NCI-H82 (cell line): ENCODE measurements at regions not wholly inside any gene's neighbourhood (a gene's known extent, or its start where the extent isn't known, plus 50 kb on each side); places are given as distances from the start of the nearest gene placed in this dataset.
"Not testable (repeated sequence)": the region's sequence is repeated elsewhere in the genome, so short reads cannot be mapped to it uniquely, and the experiment has no call there.

Source experiments
- DNase-seq: peaks from one replicate; lab custom pipeline; 2025; lab: John Stamatoyannopoulos, UW

GRCh38 chrX:148265829-148266228 is 234.6 kb upstream of the AFF2 start:
- no peak for DNase-seq

DNA sequence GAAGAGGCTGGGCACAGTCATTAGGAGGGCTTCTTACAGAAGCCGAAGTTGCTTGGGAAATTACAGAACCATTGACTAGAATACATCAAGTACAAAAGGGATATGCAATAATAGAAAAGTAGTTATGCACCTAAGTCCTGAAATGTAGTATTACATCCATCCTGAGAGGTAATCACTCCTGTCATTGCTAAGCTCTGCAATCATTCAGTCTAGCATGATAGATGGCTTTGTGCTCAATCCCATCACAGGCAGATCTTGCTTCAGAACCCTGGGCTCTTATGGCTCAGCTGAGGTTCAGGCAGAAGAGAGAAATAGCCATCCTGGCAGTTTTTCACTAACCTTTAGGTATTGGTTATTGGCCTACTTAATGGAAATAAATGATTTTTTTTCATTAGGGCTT is 231.7 kb upstream of the AFF2 start:
- DNase-seq = peak; percentile 59

DNA sequence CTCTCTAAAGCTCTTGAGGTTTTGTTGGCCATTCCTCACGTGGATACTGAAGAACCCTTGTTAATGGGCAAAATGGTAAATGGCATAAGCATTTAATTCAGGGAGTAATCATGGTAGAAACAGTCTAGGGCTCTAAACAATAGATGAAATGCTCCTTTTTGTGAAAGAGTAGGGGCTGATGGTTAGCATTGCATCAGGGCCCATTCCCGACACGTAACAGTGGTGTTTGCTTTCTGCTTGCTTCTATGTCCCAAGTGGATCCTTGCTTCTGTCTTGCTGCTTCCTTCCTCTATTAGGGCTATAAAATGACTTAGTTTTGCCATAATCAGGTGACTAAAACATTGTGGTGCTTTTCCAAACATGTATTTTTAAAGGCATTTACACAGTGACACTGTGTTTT is 230.9 kb upstream of the AFF2 start:
- no peak for DNase-seq

DNA sequence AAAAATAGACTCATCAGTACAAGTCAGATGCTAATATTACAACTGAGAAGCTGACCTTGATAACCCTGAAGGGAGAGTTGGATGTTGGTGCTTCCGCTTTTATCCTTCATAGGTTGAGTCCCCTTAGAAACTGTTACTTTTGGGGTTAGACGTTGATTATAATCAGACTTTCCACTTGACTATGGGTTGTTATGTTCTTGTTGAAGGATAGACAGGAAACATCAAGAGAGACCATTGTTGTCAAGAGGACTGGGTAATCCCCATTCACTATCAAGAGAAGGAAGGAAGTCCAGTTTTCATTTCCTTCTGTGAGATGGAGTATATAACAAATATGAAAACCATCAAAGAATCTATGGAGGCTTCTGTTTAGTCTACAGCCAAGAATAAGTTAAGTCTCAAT is 229.9 kb upstream of the AFF2 start:
- no peak for DNase-seq

- DNase-seq = no peak
These were observed 229.2 kb upstream of the AFF2 start for GRCh38 chrX:148271263-148271662.

GRCh38 chrX:148281920-148282319 is 218.5 kb upstream of the AFF2 start:
- DNase-seq = no peak

- no peak for DNase-seq
These were observed 217.9 kb upstream of the AFF2 start for GRCh38 chrX:148282504-148282903.

DNA sequence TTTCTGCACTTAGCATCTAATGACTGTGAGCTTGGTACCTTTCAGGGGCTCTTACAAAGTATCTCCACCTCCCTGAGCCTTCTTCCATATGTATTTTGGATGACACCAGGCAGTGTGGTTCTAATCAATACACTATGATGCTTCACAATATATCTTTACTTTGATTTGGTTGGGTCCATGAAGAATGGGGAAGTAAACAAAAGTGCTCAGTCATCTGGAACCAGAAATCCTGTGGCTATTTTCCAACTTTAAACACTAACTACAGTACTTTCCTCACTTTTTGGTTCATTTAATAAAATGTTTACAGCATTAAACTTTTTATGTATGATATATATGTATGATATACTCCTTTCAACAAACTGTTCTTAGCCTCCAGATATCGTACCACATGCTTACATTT is 216.4 kb upstream of the AFF2 start:
- DNase-seq = no peak

GRCh38 chrX:148284821-148285220 is 215.6 kb upstream of the AFF2 start:
- DNase-seq = no peak

DNA sequence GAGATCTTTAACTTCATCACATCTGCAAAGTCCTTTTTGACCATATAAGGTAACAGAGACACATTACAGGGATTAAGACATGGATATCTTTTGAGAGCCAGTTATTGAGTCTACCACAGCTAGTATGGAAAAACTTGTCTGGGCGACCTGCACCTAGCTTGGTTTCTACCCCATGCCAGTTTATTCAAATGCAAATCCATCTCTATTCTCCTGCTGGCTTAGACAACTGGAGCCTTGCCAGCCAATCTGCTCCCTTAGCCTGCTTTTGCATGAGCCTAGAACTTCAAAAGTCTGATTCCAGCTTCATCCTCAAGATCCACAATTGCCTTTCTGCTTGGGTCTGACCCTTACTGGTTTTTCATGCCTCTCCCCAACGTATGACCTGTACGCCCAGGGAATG is 212.0 kb upstream of the AFF2 start:
- no peak for DNase-seq

DNA sequence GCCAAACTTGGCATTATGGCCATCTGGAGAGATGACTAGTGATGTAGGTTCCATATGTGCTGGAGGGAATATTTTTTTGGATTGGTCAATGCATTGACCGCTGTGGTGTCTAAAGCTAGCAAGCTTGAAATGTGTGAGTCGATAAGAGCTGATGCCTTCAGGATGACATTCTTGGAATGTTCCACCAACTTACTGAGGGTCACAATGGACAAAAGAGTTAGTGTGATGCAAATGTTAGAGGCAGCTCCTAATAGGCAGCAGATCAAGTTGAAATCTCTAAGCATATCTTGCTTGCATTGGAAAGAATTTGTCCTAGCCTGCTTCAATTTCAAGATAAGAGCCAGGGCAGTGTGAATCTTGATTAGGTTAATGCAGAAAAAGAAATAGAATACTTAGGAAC is 210.4 kb upstream of the AFF2 start:
- DNase-seq = no peak

DNA sequence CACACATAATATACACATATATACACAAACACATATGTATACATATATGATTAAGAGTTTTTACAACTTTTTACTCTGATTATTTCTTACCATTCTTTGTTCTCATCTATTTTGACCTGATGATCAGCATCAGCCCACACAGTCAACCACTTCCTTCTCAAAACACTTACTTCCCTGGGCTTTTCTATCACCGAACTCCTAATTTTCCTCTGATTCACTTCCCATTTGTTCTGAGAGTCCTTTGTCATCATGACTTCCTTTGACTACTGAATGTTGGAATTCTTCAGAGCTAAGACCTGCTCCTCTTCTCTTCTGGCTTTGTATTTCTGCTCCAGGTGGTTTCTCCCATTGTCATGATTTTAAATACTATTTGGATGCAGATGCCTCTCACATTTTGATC is 209.5 kb upstream of the AFF2 start:
- no peak for DNase-seq

- no peak for DNase-seq
These were observed 201.7 kb upstream of the AFF2 start for GRCh38 chrX:148298737-148299136.

- DNase-seq = not testable (repeated sequence)
These were observed 195.2 kb upstream of the AFF2 start for GRCh38 chrX:148305214-148305613.

DNA sequence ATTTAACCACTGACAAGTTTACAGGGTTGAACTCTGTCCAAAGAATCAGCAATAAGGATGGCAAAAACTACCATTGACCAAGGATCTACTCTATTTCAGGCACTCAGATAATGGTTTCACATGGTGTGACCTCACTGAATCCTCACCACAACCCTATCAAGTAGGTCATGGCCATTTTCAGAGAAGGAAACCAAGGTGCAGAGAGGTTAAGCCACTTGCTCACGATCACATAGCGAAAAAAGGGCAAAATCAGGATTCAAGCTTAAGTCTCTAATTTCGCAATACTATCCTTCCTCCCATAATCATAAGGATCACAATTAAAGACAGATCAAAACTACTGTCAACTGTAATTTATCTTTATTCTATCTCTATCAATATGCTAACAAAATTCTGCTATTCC is 191.0 kb upstream of the AFF2 start:
- DNase-seq = no peak

DNA sequence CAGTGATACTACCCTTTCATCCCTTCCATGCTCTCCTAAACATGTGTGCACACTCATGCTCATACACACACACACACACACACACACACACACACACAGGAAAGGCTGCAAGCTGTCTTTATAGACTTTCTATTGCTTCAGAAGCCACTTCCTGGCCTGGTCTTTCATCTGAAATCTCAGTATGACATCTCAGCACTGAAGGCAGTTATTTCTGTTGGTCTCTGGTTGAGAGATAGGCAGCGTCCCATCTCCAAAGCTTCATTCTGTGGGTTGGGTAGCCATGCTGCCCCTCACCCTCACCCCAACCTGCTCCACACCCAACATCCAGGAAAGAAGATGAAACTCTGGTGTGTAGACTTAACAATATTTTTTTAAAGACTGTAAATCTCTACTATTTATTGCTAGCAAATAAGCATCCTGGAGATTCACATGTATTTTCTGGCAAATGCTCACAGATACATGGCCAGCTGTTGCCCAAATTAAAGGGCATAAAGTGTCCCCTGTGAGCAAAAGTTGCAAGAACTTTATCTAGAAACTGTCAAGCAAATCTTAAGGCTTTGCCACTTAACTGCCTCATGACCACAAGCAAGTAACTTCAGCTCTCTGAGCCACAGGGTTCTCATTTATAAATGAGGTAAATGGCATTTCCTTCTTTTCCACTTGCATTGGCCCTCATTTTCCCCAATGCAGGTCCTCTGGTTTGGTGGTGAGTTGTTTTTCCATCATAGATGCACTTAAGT is 189.8 kb upstream of the AFF2 start:
- DNase-seq = no peak

GRCh38 chrX:148311544-148311943 is 188.9 kb upstream of the AFF2 start:
- no peak for DNase-seq

DNA sequence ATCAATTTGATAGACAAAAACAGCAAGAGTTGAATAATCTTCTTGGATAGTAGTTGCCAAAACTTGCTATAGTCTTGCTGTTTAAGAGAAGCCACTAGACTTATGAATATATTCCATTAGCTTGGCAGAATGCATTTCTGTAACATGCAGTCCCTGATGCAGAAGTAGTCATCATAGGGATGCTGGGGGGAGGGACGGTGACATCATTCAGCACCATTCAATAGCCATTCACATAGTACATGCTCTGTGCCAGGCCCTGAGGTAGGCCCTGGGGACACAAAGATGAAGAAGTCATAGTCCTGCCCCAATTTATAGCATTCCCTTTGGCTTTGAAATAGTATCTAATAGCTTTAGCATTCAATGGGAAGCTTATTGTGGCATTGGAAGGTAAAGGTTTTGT is 185.5 kb upstream of the AFF2 start:
- peak; percentile 36 for DNase-seq

GRCh38 chrX:148316446-148316845 is 184.0 kb upstream of the AFF2 start:
- DNase-seq = no peak

GRCh38 chrX:148322906-148323305 is 177.5 kb upstream of the AFF2 start:
- DNase-seq = no peak

GRCh38 chrX:148333989-148334388 is 166.4 kb upstream of the AFF2 start:
- no peak for DNase-seq

- DNase-seq = no peak
These were observed 162.5 kb upstream of the AFF2 start for GRCh38 chrX:148337873-148338272.

- no peak for DNase-seq
These were observed 145.5 kb upstream of the AFF2 start for GRCh38 chrX:148354916-148355315.

GRCh38 chrX:148361641-148362040 is 138.8 kb upstream of the AFF2 start:
- no peak for DNase-seq
